EH (cell line): ENCODE measurements at regions not wholly inside any gene's neighbourhood (a gene's known extent, or its start where the extent isn't known, plus 50 kb on each side); places are given as distances from the start of the nearest gene placed in this dataset.
A peak's percentile ranks its signal among the peaks of the same experiment; 100 is the strongest.
"Not testable (repeated sequence)": the region's sequence is repeated elsewhere in the genome, so short reads cannot be mapped to it uniquely, and the experiment has no call there.

Experiments
- DNase-seq: peaks from one replicate; pipeline ENCODE4 v3.0.0-alpha.2; 2015; ENCODE audit warnings: low read depth

GRCh38 chr9:32200896-32201295 is 183.5 kb upstream of the ACO1 start:
- DNase-seq: no peak

DNA sequence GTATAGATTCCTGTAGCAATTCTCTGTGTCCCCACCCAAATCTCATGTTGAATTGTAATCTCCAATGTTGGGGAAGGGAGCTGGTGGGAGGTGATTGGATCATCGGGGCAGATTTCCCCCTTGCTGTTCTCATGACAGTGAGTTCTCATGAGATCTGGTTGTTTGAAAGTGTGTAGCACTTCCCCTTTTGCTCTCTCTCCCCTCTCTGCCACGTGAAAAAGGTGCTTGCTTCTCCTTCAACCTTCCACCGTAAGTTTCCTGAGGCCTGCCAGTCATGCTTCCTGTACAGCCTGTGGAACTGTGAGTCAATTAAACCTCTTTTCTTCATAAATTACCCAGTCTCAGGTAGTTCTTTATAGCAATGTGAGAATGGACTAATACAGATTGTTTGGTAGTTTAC is 175.3 kb upstream of the ACO1 start:
- not testable (repeated sequence) for DNase-seq

GRCh38 chr9:32218100-32218767 is 166.2 kb upstream of the ACO1 start:
- DNase-seq: no peak

DNA sequence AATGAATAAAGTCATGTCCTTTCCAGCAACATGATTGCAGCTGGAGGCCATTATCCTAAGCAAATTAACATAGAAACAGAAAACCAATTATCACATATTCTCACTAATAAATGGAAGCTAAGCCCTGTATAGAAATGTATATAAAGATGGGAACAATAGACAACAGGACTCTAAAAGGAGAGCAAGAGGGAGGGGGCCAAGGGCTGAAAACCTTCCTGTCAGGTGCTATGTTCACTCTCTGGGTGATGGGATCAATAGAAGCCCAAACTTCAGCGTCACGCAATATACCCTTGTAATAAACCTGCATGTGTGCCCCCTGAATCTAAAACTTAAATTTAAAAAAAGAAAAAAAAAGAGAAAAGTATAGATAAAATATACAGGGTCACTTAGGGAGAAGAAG is 163.7 kb upstream of the ACO1 start:
- no peak for DNase-seq

GRCh38 chr9:32234451-32234850 is 150.0 kb upstream of the ACO1 start:
- DNase-seq: no peak

- no peak for DNase-seq
Measured at GRCh38 chr9:32247168-32247567, 137.3 kb upstream of the ACO1 start.

- no peak for DNase-seq
Measured at GRCh38 chr9:32248189-32248712, 136.2 kb upstream of the ACO1 start.

DNA sequence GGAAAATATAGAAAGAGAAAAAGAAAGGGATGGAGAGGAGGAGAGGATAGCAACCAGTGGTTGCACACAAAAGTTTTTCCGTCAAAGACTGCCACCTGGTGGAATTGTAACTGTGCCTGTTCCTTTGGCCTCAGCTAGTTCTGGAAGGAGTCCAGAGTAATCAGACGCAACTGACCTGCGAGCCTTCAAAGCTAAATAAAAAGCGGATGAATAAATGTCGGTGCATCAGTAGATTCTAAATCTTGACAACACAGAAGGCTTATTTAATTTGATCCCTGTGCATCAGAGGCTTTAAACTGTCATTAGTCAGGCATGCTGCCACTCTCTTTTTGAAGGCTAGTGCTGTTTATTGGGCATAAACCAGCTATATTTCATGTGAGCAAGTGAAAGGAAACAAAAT is 132.9 kb upstream of the ACO1 start:
- DNase-seq: peak; percentile 20

GRCh38 chr9:32253731-32254130 is 130.7 kb upstream of the ACO1 start:
- no peak for DNase-seq

DNA sequence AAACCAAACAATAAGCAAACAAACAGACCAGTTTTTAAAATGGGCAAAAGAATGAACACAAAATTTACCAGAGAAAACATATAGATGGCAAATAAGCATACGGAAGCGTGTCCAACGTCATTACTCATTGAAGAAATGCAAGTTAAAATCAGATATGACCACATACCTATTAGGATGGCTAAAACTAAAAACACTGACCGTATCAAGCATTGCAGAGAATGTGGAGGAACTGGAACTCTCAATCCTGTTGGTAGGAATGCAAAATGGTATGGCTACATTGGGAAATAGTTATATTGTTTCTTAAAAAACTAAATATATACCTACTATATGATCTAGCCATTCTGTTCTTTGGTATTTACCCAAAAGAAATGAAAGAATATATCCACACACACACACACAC is 129.4 kb upstream of the ACO1 start:
- no peak for DNase-seq

DNA sequence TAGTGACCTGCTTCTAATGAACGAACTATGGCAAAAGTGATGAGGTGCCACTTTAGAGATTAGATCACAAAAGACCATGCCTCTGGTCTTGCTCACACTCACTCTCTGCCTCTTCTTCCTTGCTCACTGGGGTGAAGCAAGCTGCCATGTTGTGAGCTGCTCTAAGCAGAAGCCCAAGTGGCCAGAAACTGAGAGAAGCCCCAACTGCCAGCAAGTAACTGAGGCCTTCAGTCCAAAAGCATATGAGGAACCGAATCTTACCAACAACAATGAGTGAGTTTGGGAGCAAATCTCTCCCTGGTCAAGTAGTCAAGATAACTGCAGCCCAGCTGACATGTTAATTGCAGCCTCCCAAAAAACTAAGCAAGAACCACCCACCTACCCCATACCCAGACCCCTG is 126.0 kb upstream of the ACO1 start:
- DNase-seq: no peak

DNA sequence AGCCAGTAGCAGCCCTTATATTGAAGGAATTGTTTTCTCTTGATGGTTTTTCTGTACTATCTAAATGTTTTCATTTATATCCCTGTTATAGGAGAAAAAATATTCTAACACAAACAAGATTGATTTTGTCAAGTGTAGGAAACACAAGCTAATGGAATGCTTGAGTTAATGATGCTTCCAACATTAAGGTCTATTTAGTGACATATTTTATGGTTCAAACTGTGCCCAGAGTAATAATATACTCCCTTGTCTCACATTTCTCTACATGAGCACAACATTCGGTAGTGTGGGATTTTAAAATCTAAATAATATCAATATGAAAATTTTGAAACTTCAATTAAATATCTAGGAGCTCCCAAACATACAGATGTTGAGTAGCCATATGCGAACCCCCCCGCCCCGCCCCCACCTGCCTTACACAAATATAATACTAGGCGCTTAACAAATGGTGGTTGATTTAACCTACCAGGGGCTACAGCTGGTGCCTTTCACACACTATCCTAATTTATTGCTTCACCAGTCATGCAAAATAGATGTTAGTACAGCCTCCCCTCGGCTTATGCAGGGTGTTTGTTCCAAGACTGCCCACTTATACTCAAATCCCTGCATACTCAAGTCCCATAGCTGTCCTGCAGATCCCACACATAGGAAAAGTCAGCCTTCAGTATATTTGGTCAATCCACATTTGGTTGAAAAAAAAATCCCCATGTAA is 124.1 kb upstream of the ACO1 start:
- no peak for DNase-seq

GRCh38 chr9:32264170-32264864 is 120.1 kb upstream of the ACO1 start:
- DNase-seq: no peak

DNA sequence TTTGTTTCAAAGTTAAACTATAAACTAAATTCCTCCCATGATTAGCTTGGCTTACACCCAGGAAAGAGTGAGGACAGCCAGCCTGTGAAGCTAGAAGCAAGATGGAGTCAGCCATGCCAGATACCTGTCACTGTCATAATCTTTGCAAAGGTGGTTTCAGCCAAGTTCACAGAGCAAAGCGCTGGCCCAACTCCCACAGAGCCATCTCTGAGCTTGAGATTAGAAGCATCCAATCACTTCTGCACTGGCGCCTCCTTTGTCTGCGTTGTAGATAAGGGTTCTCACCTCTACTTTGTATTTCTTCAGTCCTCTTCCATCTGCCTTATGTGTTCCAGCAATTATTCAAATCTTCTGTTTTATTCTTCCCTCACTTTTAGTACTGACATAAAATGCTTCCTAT is 119.4 kb upstream of the ACO1 start:
- no peak for DNase-seq

DNA sequence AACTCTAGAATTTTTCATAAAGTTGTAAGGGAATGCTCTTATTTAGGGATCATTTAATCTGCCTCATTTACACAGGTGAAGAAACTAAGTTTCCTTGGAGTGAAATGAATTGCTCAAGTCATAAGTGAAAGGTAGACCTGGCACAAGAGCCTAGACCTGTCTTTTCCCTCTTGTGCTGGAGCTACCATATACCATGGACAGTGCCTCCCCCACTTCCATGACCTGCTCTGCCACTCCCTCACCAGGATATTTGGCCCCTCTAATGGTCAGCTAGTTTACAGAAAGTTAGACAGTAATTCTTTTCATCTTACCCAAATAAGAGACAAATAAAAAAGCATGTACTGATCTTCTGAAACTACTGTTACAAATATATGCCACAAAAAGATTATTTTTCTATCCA is 105.5 kb upstream of the ACO1 start:
- DNase-seq: no peak

- no peak for DNase-seq
Measured at GRCh38 chr9:32289756-32290155, 94.7 kb upstream of the ACO1 start.

DNA sequence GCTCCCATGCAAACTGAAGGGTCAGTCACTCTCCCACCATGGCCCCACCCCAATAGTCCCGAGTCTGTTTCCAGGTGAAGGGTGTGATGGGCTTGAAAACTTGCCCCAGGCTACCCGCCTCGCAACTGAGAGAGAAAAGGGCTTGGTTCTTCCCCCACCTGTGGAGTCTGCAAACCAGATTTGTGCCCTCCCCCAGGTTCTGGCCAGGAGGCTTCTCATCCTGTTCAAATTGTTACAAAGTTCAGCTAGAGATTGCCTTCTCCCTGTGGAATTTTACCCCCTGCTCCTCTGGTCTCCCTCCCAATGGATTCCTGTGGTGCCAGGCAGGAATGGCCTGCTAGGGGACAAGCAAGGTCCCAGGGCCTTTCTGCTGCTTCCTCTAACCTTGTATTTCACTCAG is 93.1 kb upstream of the ACO1 start:
- no peak for DNase-seq

DNA sequence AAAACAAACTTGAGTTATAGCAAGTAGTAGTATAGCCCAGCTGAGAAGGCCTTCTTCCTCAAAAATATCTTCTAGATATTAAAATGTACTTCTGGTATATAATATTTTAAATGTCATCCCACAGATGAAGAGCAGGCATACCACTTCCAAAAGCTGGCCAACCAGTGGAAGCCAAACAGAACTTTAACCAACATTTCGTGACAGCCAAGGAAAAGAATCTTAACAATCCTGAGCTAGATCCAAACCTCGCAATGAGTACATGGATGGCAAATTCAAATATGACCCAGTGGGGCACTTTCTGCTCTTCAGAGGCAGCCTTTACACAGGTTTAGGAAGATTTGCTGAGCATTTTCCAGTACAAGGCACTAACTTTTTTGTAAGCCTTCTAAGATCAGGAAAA is 91.8 kb upstream of the ACO1 start:
- DNase-seq: no peak

- DNase-seq: no peak
Measured at GRCh38 chr9:32293091-32293490, 91.4 kb upstream of the ACO1 start.

GRCh38 chr9:32294106-32294505 is 90.3 kb upstream of the ACO1 start:
- DNase-seq: peak; percentile 10

GRCh38 chr9:32300373-32300772 is 84.1 kb upstream of the ACO1 start:
- DNase-seq: no peak

- DNase-seq: no peak
Measured at GRCh38 chr9:32304495-32304894, 79.9 kb upstream of the ACO1 start.

- DNase-seq: no peak
Measured at GRCh38 chr9:32306006-32306405, 78.4 kb upstream of the ACO1 start.
